ENCODE measurements at regions not wholly inside any gene's neighbourhood (a gene's known extent, or its start where the extent isn't known, plus 50 kb on each side); places are given as distances from the start of the nearest gene placed in this dataset.

DNA sequence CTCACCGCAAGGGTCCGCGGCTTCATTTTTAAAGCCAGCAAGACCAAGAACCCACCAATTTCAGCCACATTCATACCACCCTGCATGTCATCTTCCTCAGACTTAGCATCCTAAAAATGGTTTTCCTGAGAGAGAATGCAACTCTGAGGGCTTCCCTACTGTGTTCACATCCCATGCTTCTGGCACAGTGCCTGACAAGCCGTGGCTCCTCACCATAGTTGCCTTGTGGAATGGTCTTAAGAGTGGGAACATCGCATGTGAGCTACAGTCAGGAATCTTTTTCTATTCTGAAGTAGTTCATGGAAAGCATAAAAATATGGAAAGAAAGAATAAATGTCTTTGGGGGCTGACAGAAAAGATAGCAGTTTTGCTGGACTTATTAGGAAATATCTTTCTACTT is 120.3 kb downstream of the RAP2B start:
- no peak overlapping the region for H3K27ac ChIP-seq
- H3K36me3 ChIP-seq = no peaks in the 10 kb centered on the region
- intact Hi-C loops (cut with DNase I; ENCODE audit: low total_unique reads) = no loop called here
- 91 to 97% (median 92%) methylated on average over 5 of the region's 5 CpGs for WGBS, 5 donors
- H3K4me3 ChIP-seq = no peak overlapping the region
- no peaks in the 10 kb centered on the region for H3K9me3 ChIP-seq
- no peaks in the 10 kb centered on the region for H3K27me3 ChIP-seq (replicated peaks in 1 of 7)
- TF ChIP-seq POLR2A (IDR thresholded peaks at IDR 0.05) = no peak
- TF ChIP-seq, protein P1, sequence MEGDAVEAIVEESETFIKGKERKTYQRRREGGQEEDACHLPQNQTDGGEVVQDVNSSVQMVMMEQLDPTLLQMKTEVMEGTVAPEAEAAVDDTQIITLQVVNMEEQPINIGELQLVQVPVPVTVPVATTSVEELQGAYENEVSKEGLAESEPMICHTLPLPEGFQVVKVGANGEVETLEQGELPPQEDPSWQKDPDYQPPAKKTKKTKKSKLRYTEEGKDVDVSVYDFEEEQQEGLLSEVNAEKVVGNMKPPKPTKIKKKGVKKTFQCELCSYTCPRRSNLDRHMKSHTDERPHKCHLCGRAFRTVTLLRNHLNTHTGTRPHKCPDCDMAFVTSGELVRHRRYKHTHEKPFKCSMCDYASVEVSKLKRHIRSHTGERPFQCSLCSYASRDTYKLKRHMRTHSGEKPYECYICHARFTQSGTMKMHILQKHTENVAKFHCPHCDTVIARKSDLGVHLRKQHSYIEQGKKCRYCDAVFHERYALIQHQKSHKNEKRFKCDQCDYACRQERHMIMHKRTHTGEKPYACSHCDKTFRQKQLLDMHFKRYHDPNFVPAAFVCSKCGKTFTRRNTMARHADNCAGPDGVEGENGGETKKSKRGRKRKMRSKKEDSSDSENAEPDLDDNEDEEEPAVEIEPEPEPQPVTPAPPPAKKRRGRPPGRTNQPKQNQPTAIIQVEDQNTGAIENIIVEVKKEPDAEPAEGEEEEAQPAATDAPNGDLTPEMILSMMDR (IDR thresholded peaks at IDR 0.05 in 8 of 11, conservative IDR thresholded peaks at IDR 0.05 in 3 of 11) = no peak
- no peak for TF ChIP-seq POLR2AphosphoS5 (IDR thresholded peaks at IDR 0.05)
- peaks cover 13 to 26% (median 20%) of the 10 kb centered on the region in 6 donors for H3K4me1 ChIP-seq
- DNase-seq = no peak

DNA sequence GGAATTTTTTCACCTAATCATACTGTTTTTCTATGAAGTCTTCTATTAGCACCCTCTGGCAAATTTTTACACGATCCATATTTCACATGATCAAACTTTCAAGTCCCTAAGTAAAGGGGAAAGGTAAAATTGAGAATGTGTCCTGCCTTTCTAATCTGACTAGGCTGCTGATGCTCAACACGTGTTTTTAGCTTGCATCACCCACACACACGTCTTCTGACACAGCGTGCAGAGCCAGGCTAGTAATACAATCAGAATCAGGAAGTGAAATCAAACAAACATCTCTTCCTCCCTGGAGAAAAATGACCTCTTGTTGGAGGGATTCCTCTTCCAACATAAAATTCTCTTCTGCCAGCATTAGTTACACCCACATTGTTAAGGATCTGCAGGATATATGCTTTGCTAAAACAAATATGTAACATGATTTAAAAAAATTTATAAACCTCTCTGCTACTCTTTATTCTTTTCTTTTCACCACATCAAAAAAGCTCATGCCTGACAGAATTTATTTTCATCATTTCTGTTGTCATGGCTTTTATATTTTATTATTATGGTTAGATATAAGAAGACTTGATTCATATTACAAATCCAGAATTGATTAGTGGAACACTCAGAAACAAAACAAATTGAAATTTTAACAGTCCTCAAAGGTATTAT is 122.4 kb downstream of the RAP2B start:
- 11 to 25% (median 16%) methylated on average over 4 of the region's 4 CpGs for WGBS, 5 donors
- DNase-seq = no peak
- H3K36me3 ChIP-seq = no peaks in the 10 kb centered on the region
- no peaks in the 10 kb centered on the region for H3K27me3 ChIP-seq (replicated peaks in 1 of 7)
- H3K4me1 ChIP-seq = peaks cover 13 to 29% (median 20%) of the 10 kb centered on the region in 6 donors
- H3K27ac ChIP-seq = peak overlapping the region in 4 of 8 donors; percentile 34 to 65 (median 48)
- H3K9me3 ChIP-seq = no peaks in the 10 kb centered on the region
- TF ChIP-seq POLR2A (IDR thresholded peaks at IDR 0.05) (no peak), POLR2AphosphoS5 (IDR thresholded peaks at IDR 0.05) (no peak)
- TF ChIP-seq, protein P1 (IDR thresholded peaks at IDR 0.05 in 8 of 11, conservative IDR thresholded peaks at IDR 0.05 in 3 of 11) = no peak
- intact Hi-C loops (cut with DNase I; ENCODE audit: low total_unique reads) = no loop called here
- no peak overlapping the region for H3K4me3 ChIP-seq

DNA sequence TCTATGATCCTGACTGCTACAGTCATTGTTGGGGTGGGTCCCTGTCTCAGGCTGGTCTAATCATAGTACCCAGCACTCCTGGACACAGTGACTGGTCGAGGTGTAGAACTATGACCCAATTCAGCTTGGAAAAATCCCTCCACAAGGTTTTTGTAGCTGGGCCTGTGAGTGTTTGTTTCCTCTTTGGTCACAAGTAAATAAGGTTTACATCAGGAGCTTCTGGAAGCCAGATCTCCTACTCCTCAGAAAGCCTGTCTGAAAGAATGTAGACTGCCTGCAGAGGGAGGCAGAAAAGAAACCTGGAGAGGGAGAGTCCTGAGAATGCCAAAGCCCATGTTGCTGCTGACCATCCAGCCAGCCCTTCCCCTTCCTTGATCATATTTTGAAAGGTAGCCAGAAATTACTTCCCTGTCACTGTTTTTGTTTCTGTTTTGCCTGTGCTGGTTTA is 123.2 kb downstream of the RAP2B start:
- Histone ChIP-seq H3K27me3 (replicated peaks in 1 of 7) (no peaks in the 10 kb centered on the region), H3K36me3 (no peaks in the 10 kb centered on the region), H3K4me3 (no peak overlapping the region), H3K9me3 (no peaks in the 10 kb centered on the region), H3K27ac (peak overlapping the region in 7 of 8 donors; percentile 12 to 65 (median 60)), H3K4me1 (peaks cover 13 to 35% (median 20%) of the 10 kb centered on the region in 6 donors)
- DNase-seq = no peak
- WGBS, 5 donors = 50 to 78% (median 57%) methylated on average over 1 of the region's 1 CpG
- TF ChIP-seq, protein P1 (IDR thresholded peaks at IDR 0.05 in 8 of 11, conservative IDR thresholded peaks at IDR 0.05 in 3 of 11) = no peak
- no peak for TF ChIP-seq POLR2A (IDR thresholded peaks at IDR 0.05)
- TF ChIP-seq POLR2AphosphoS5 (IDR thresholded peaks at IDR 0.05) = no peak
- intact Hi-C loops (cut with DNase I; ENCODE audit: low total_unique reads) = no loop called here

- 58 to 79% (median 74%) methylated on average over 2 of the region's 2 CpGs for WGBS, 5 donors
- intact Hi-C loops (cut with DNase I; ENCODE audit: low total_unique reads) = no loop called here
- H3K36me3 ChIP-seq = no peaks in the 10 kb centered on the region
- TF ChIP-seq, protein P1 (IDR thresholded peaks at IDR 0.05 in 8 of 11, conservative IDR thresholded peaks at IDR 0.05 in 3 of 11) = no peak
- TF ChIP-seq POLR2AphosphoS5 (IDR thresholded peaks at IDR 0.05) (no peak), POLR2A (IDR thresholded peaks at IDR 0.05) (no peak)
- no peak overlapping the region for H3K4me3 ChIP-seq
- peak overlapping the region in 6 of 8 donors; percentile 46 to 65 (median 60) for H3K27ac ChIP-seq
- H3K4me1 ChIP-seq = peaks cover 13 to 43% (median 26%) of the 10 kb centered on the region in 6 donors
- no peaks in the 10 kb centered on the region for H3K27me3 ChIP-seq (replicated peaks in 1 of 7)
- DNase-seq = no peak
- no peaks in the 10 kb centered on the region for H3K9me3 ChIP-seq
Observed at GRCh38 chr3:153285982-153286381, 124.0 kb downstream of the RAP2B start.

All from spleen (tissue), 11 donors.